ENCODE measurements at regions not wholly inside any gene's neighbourhood (a gene's known extent, or its start where the extent isn't known, plus 50 kb on each side); places are given as distances from the start of the nearest gene placed in this dataset.

GRCh38 chr10:43878386-43878785, 229.7 kb upstream of the ZNF32 start:
- no peak overlapping the region for H3K27ac Mint-ChIP-seq
- intact Hi-C loops (cut with DNase I, micrococcal nuclease) = no loop called here

GRCh38 chr10:43876976-43877375, 228.3 kb upstream of the ZNF32 start:
- no peak for ATAC-seq
- no peak for DNase-seq
- Mint-ChIP-seq H3K36me3 (ENCODE audit: low read depth) (no peaks in the 10 kb centered on the region), H3K9me3 (ENCODE audit: low read depth) (no peaks in the 10 kb centered on the region), H3K4me1 (no peaks in the 10 kb centered on the region), H3K27ac (no peak overlapping the region), H3K27me3 (no peaks in the 10 kb centered on the region), H3K4me3 (no peak overlapping the region)
- CTCF ChIA-PET = no interaction called here
- intact Hi-C loops (cut with DNase I, micrococcal nuclease) = no loop called here
- POLR2A ChIA-PET = no interaction called here

More at GRCh38 chr10:43878386-43878785, 229.7 kb upstream of the ZNF32 start:
- DNase-seq (no peak), ATAC-seq (no peak)
- ChIA-PET POLR2A (no interaction called here), CTCF (interaction anchor here (0.8 kb wide), 1 partner anchor 10 kb away, joined by 3 read pairs; no protein-coding TSS in a partner anchor)
- Mint-ChIP-seq H3K4me1 (no peaks in the 10 kb centered on the region), H3K36me3 (ENCODE audit: low read depth) (no peaks in the 10 kb centered on the region), H3K27me3 (no peaks in the 10 kb centered on the region), H3K4me3 (no peak overlapping the region), H3K9me3 (ENCODE audit: low read depth) (no peaks in the 10 kb centered on the region)

- DNase-seq = no peak
- no peaks in the 10 kb centered on the region for H3K36me3 Mint-ChIP-seq (ENCODE audit: low read depth)
- H3K27ac Mint-ChIP-seq = no peak overlapping the region
- intact Hi-C loops (cut with DNase I, micrococcal nuclease) = no loop called here
- H3K4me3 Mint-ChIP-seq = no peak overlapping the region
- POLR2A ChIA-PET = no interaction called here
- no peaks in the 10 kb centered on the region for H3K9me3 Mint-ChIP-seq (ENCODE audit: low read depth)
- no peaks in the 10 kb centered on the region for H3K27me3 Mint-ChIP-seq
- no peak for ATAC-seq
- CTCF ChIA-PET = interaction anchor here (0.6 kb wide), 1 partner anchor 1091 kb away, joined by 3 read pairs; no protein-coding TSS in a partner anchor
- no peaks in the 10 kb centered on the region for H3K4me1 Mint-ChIP-seq
These were observed 226.3 kb upstream of the ZNF32 start for GRCh38 chr10:43874984-43875383.

GRCh38 chr10:43873717-43874116, 225.0 kb upstream of the ZNF32 start:
- DNase-seq (no peak), ATAC-seq (no peak)
- ChIA-PET CTCF (no interaction called here), POLR2A (no interaction called here)
- H3K36me3 Mint-ChIP-seq (ENCODE audit: low read depth) = no peaks in the 10 kb centered on the region
- no peaks in the 10 kb centered on the region for H3K9me3 Mint-ChIP-seq (ENCODE audit: low read depth)
- H3K27ac Mint-ChIP-seq = no peak overlapping the region
- no peaks in the 10 kb centered on the region for H3K27me3 Mint-ChIP-seq
- intact Hi-C loops (cut with DNase I, micrococcal nuclease) = no loop called here
- no peak overlapping the region for H3K4me3 Mint-ChIP-seq
- H3K4me1 Mint-ChIP-seq = no peaks in the 10 kb centered on the region

- no peak for ATAC-seq
- no peaks in the 10 kb centered on the region for H3K4me1 Mint-ChIP-seq
- H3K27ac Mint-ChIP-seq = no peak overlapping the region
- no peak overlapping the region for H3K4me3 Mint-ChIP-seq
- H3K36me3 Mint-ChIP-seq (ENCODE audit: low read depth) = no peaks in the 10 kb centered on the region
- ChIA-PET POLR2A (no interaction called here), CTCF (interaction anchor here (0.6 to 0.7 kb wide), 2 partner anchors 10 to 51 kb away, joined by 3 read pairs; no protein-coding TSS in a partner anchor)
- no peaks in the 10 kb centered on the region for H3K9me3 Mint-ChIP-seq (ENCODE audit: low read depth)
- intact Hi-C loops (cut with DNase I, micrococcal nuclease) = no loop called here
- DNase-seq = no peak
- no peaks in the 10 kb centered on the region for H3K27me3 Mint-ChIP-seq
These were observed 224.0 kb upstream of the ZNF32 start for GRCh38 chr10:43872644-43873043.

GRCh38 chr10:43871545-43871944, 222.9 kb upstream of the ZNF32 start:
- POLR2A ChIA-PET = no interaction called here
- no peaks in the 10 kb centered on the region for H3K27me3 Mint-ChIP-seq
- ATAC-seq = no peak
- H3K27ac Mint-ChIP-seq = no peak overlapping the region
- H3K4me3 Mint-ChIP-seq = no peak overlapping the region
- H3K9me3 Mint-ChIP-seq (ENCODE audit: low read depth) = no peaks in the 10 kb centered on the region
- DNase-seq = no peak
- H3K36me3 Mint-ChIP-seq (ENCODE audit: low read depth) = no peaks in the 10 kb centered on the region
- no peaks in the 10 kb centered on the region for H3K4me1 Mint-ChIP-seq
- CTCF ChIA-PET = no interaction called here
- intact Hi-C loops (cut with DNase I, micrococcal nuclease) = no loop called here

- Mint-ChIP-seq H3K4me3 (no peak overlapping the region), H3K9me3 (ENCODE audit: low read depth) (no peaks in the 10 kb centered on the region), H3K27ac (no peak overlapping the region), H3K4me1 (no peaks in the 10 kb centered on the region), H3K36me3 (ENCODE audit: low read depth) (no peaks in the 10 kb centered on the region), H3K27me3 (no peaks in the 10 kb centered on the region)
- DNase-seq (no peak), ATAC-seq (no peak)
- POLR2A ChIA-PET = no interaction called here
- CTCF ChIA-PET = no interaction called here
- intact Hi-C loops (cut with DNase I, micrococcal nuclease) = no loop called here
These were observed 222.3 kb upstream of the ZNF32 start for GRCh38 chr10:43870968-43871439.

- ATAC-seq = no peak
- POLR2A ChIA-PET = no interaction called here
- intact Hi-C loops (cut with DNase I, micrococcal nuclease) = no loop called here
- no peak overlapping the region for H3K4me3 Mint-ChIP-seq
- no peaks in the 10 kb centered on the region for H3K36me3 Mint-ChIP-seq (ENCODE audit: low read depth)
- no peak overlapping the region for H3K27ac Mint-ChIP-seq
- no peaks in the 10 kb centered on the region for H3K9me3 Mint-ChIP-seq (ENCODE audit: low read depth)
- no peaks in the 10 kb centered on the region for H3K27me3 Mint-ChIP-seq
- CTCF ChIA-PET = no interaction called here
- no peaks in the 10 kb centered on the region for H3K4me1 Mint-ChIP-seq
- no peak for DNase-seq
These were observed 221.1 kb upstream of the ZNF32 start for GRCh38 chr10:43869669-43870322.

GRCh38 chr10:43868952-43869351, 220.3 kb upstream of the ZNF32 start:
- ChIA-PET POLR2A (no interaction called here), CTCF (interaction anchor here (0.7 to 1.0 kb wide), 2 partner anchors 10 kb away, joined by 3 read pairs; no protein-coding TSS in a partner anchor)
- DNase-seq (no peak), ATAC-seq (no peak)
- Mint-ChIP-seq H3K9me3 (ENCODE audit: low read depth) (no peaks in the 10 kb centered on the region), H3K4me1 (no peaks in the 10 kb centered on the region), H3K27ac (no peak overlapping the region), H3K27me3 (no peaks in the 10 kb centered on the region), H3K36me3 (ENCODE audit: low read depth) (no peaks in the 10 kb centered on the region), H3K4me3 (no peak overlapping the region)
- intact Hi-C loops (cut with DNase I, micrococcal nuclease) = no loop called here

- Mint-ChIP-seq H3K27me3 (no peaks in the 10 kb centered on the region), H3K36me3 (ENCODE audit: low read depth) (no peaks in the 10 kb centered on the region), H3K9me3 (ENCODE audit: low read depth) (no peaks in the 10 kb centered on the region), H3K4me1 (no peaks in the 10 kb centered on the region), H3K27ac (no peak overlapping the region), H3K4me3 (no peak overlapping the region)
- DNase-seq (no peak), ATAC-seq (no peak)
- ChIA-PET POLR2A (no interaction called here), CTCF (interaction anchor here (0.7 to 1.0 kb wide), 2 partner anchors 9 to 11 kb away, joined by 3 read pairs; no protein-coding TSS in a partner anchor)
- intact Hi-C loops (cut with DNase I, micrococcal nuclease) = no loop called here
These were observed 219.2 kb upstream of the ZNF32 start for GRCh38 chr10:43867667-43868565.

GRCh38 chr10:43867113-43867512, 218.4 kb upstream of the ZNF32 start:
- Mint-ChIP-seq H3K4me1 (peaks cover 3% of the 10 kb centered on the region), H3K27me3 (no peaks in the 10 kb centered on the region), H3K27ac (no peak overlapping the region), H3K9me3 (ENCODE audit: low read depth) (no peaks in the 10 kb centered on the region), H3K4me3 (no peak overlapping the region), H3K36me3 (ENCODE audit: low read depth) (no peaks in the 10 kb centered on the region)
- intact Hi-C loops (cut with DNase I, micrococcal nuclease) = no loop called here
- CTCF ChIA-PET = no interaction called here
- DNase-seq (no peak), ATAC-seq (no peak)
- POLR2A ChIA-PET = no interaction called here

- Mint-ChIP-seq H3K27me3 (no peaks in the 10 kb centered on the region), H3K27ac (no peak overlapping the region), H3K4me1 (peaks cover 6% of the 10 kb centered on the region), H3K36me3 (ENCODE audit: low read depth) (no peaks in the 10 kb centered on the region), H3K9me3 (ENCODE audit: low read depth) (no peaks in the 10 kb centered on the region), H3K4me3 (no peak overlapping the region)
- intact Hi-C loops (cut with DNase I, micrococcal nuclease) = no loop called here
- ChIA-PET POLR2A (no interaction called here), CTCF (interaction anchor here (0.6 kb wide), 1 partner anchor 990 kb away, joined by 3 read pairs; no protein-coding TSS in a partner anchor)
- DNase-seq = no peak
- no peak for ATAC-seq
These were observed 218.0 kb upstream of the ZNF32 start for GRCh38 chr10:43866712-43867111.

All from activated CD4-positive, alpha-beta T cell treated with anti-CD3 and anti-CD28 coated beads for 36 hours (primary cell).